HCT116 (cell line): ENCODE measurements at regions not wholly inside any gene's neighbourhood (a gene's known extent, or its start where the extent isn't known, plus 50 kb on each side); places are given as distances from the start of the nearest gene placed in this dataset.

Experiments used
- ATAC-seq: fragments of 200-7000 bp; cut with Tn5 transposase; 2 replicates; pipeline ENCODE4 v1.9.1; 2020; ENCODE audit warnings: mild to moderate bottlenecking, moderate library complexity
- BruUV-seq: library from RNA; stranded (reverse); fragments of 400-500 nt; replicated peaks from 2 replicates; lab custom pipeline; 2021; lab: Mats Ljungman, UMichigan
- CTCF ChIA-PET: fragments of 300-600 bp; sonication (Branson Sonifier 250); formaldehyde crosslinking; loops from one replicate; lab custom pipeline; 2021; ENCODE audit warnings: antibody characterized with exemption; lab: Charles Lee
- POLR2A ChIA-PET: fragments of 300-600, 350-600 bp; sonication (Branson Sonifier 250); formaldehyde crosslinking; loops from one replicate; lab custom pipeline; 2021; ENCODE audit warnings: antibody characterized with exemption; lab: Charles Lee
- RAD21 ChIA-PET, 2 experiments: fragments of 300-600 bp; sonication (Branson Sonifier 250); formaldehyde crosslinking; loops; one replicate each; lab custom pipeline; 2023; ENCODE audit warnings: low total read pairs in 2 of 2; ENCODE audit not compliant: uncharacterized antibody in 2 of 2, unreplicated experiment in 2 of 2, low non-redundant PET in 1 of 2; lab: Charles Lee
- DNase-seq: peaks from one replicate; pipeline ENCODE4 v3.0.0-alpha.2; 2010; ENCODE audit warnings: low read depth, low spot score
- H2AFZ ChIP-seq: fragments of 200-600 bp; shearing (Covaris generic), sonication (generic); 2 replicates; pipeline ENCODE4 v1.6.1; 2017; ENCODE audit warnings: low read depth, mixed run types, mixed read lengths, antibody characterized with exemption, low read length; ENCODE audit not compliant: poor library complexity, severe bottlenecking
- H3K27ac ChIP-seq: 2 replicates; pipeline ENCODE4 v1.5.1; 2012; ENCODE audit warnings: low read depth, low read length
- H3K27me3 ChIP-seq: fragments of 200-600 bp; sonication (generic); 2 replicates; pipeline ENCODE4 v1.6.1; 2016; ENCODE audit warnings: mixed run types, low read length, mixed read lengths; ENCODE audit not compliant: insufficient read depth
- H3K36me3 ChIP-seq, 2 experiments: fragments of 200-500 bp in 1 of 2; fragments of 200-600 bp in 1 of 2; sonication (Bioruptor generic) in 1 of 2; sonication (generic) in 1 of 2; 2 replicates each; pipeline versions ENCODE4 v1.5.1 to v1.6.1; 2014 to 2016; ENCODE audit warnings: low read length in 2 of 2, inconsistent platforms in 1 of 2, mixed read lengths in 1 of 2, mixed run types in 1 of 2; ENCODE audit not compliant: insufficient read depth in 2 of 2, control insufficient read depth in 1 of 2
- H3K4me1 ChIP-seq, 2 experiments: fragments of 200-600 bp in 1 of 2; sonication (generic) in 1 of 2; 2 replicates each; pipeline versions ENCODE4 v1.5.1 to v1.6.1; 2012 to 2017; ENCODE audit warnings: low read length in 2 of 2, inconsistent platforms in 1 of 2, mild to moderate bottlenecking in 1 of 2, mixed read lengths in 1 of 2, mixed run types in 1 of 2, moderate library complexity in 1 of 2; ENCODE audit not compliant: insufficient read depth in 2 of 2, control insufficient read depth in 1 of 2
- H3K4me2 ChIP-seq: fragments of 200-600 bp; sonication (generic); 2 replicates; pipeline ENCODE4 v1.6.1; 2017; ENCODE audit warnings: mixed run types, low read length, mixed read lengths
- H3K4me3 ChIP-seq, 2 experiments: fragments of 200-600 bp in 1 of 2; sonication (generic) in 1 of 2; replicated peaks in 1 of 2; 2 replicates each; pipeline ENCODE4 v1.5.1; 2011 to 2016; ENCODE audit warnings: low read length in 2 of 2, control low read depth in 1 of 2, low read depth in 1 of 2, mild to moderate bottlenecking in 1 of 2, mixed read lengths in 1 of 2, mixed run types in 1 of 2
- H3K79me2 ChIP-seq: fragments of 200-600 bp; sonication (generic); 2 replicates; pipeline ENCODE4 v1.6.1; 2017; ENCODE audit warnings: mild to moderate bottlenecking, mixed run types, low read length, moderate library complexity, mixed read lengths; ENCODE audit not compliant: insufficient read depth
- H3K9ac ChIP-seq: fragments of 200-600 bp; sonication (generic); 2 replicates; pipeline ENCODE4 v1.6.1; 2016; ENCODE audit warnings: low read length, mixed read lengths
- H3K9me2 ChIP-seq: fragments of 200-600 bp; sonication (generic), shearing (Covaris generic); 2 replicates; pipeline ENCODE4 v1.6.1; 2017; ENCODE audit warnings: mixed run types, mild to moderate bottlenecking, moderate library complexity; ENCODE audit not compliant: insufficient read depth
- H3K9me3 ChIP-seq, 2 experiments: fragments of 200-500 bp in 1 of 2; fragments of 200-600 bp in 1 of 2; sonication (Bioruptor generic) in 1 of 2; sonication (generic) in 1 of 2; 2 replicates each; pipeline ENCODE4 v1.6.1; 2014 to 2017; ENCODE audit warnings: low read length in 2 of 2, mixed read lengths in 2 of 2, inconsistent platforms in 1 of 2, low read depth in 1 of 2, mild to moderate bottlenecking in 1 of 2, mixed run types in 1 of 2, moderate library complexity in 1 of 2; ENCODE audit not compliant: control insufficient read depth in 1 of 2, insufficient read depth in 1 of 2
- H4K20me1 ChIP-seq: fragments of 200-600 bp; sonication (generic), shearing (Covaris generic); 2 replicates; pipeline ENCODE4 v1.6.1; 2017; ENCODE audit warnings: mixed run types, mild to moderate bottlenecking, moderate library complexity; ENCODE audit not compliant: insufficient read depth
- CEBPB ChIP-seq: IDR thresholded peaks from 2 replicates; pipeline ENCODE4 v1.6.1; 2012; ENCODE audit warnings: low read depth
- EGR1 ChIP-seq: IDR thresholded peaks from 2 replicates; pipeline ENCODE4 v1.6.1; 2012; ENCODE audit warnings: low read depth
- ELF1 ChIP-seq: IDR thresholded peaks from 2 replicates; pipeline ENCODE4 v1.6.1; 2012; ENCODE audit warnings: low read depth, borderline replicate concordance
- EZH2 ChIP-seq: fragments of 200-600 bp; sonication (generic); IDR thresholded peaks from 2 replicates; pipeline ENCODE4 v1.6.1; 2017; ENCODE audit warnings: antibody characterized with exemption, mixed run types
- JUND ChIP-seq: IDR thresholded peaks from 2 replicates; pipeline ENCODE4 v1.6.1; 2012
- POLR2A ChIP-seq: IDR thresholded peaks from 2 replicates; pipeline ENCODE4 v1.7.0; 2011; ENCODE audit warnings: borderline replicate concordance; ENCODE audit not compliant: insufficient read depth, insufficient read length; ENCODE audit errors: extremely low read depth
- POLR2AphosphoS5 ChIP-seq: IDR thresholded peaks from 2 replicates; pipeline ENCODE4 v1.6.1; 2011; ENCODE audit warnings: mild to moderate bottlenecking, low read depth, low read length, moderate library complexity
- RAD21 ChIP-seq: IDR thresholded peaks from 2 replicates; pipeline ENCODE4 v1.6.1; 2012; ENCODE audit warnings: low read depth, mild to moderate bottlenecking
- SIN3A ChIP-seq: IDR thresholded peaks from 2 replicates; pipeline ENCODE4 v1.6.1; 2012; ENCODE audit warnings: low read depth
- SP1 ChIP-seq: IDR thresholded peaks from 2 replicates; pipeline ENCODE4 v1.6.1; 2012; ENCODE audit warnings: low read depth
- SRF ChIP-seq: IDR thresholded peaks from 2 replicates; pipeline ENCODE4 v1.6.1; 2012; ENCODE audit warnings: low read depth
- TCF7L2 ChIP-seq: IDR thresholded peaks from 2 replicates; pipeline ENCODE4 v1.7.0; 2011; ENCODE audit warnings: borderline replicate concordance, inconsistent platforms; ENCODE audit not compliant: insufficient read depth, insufficient read length; ENCODE audit errors: extremely low read depth
- ZFX ChIP-seq: fragments of 450-650 bp; IDR thresholded peaks from 2 replicates; pipeline ENCODE4 v1.6.1; 2017
- ZNF274 ChIP-seq: fragments of 200-500 bp; sonication (Bioruptor generic); IDR thresholded peaks from 2 replicates; pipeline ENCODE4 v1.6.1; 2014; ENCODE audit warnings: mild to moderate bottlenecking, low read depth, low read length, inconsistent platforms
- intact Hi-C: fragments of 100-400 bp; cut with micrococcal nuclease; formaldehyde crosslinking; loops from 2 replicates; pipeline ENCODE4 v1.10.0; 2022
- TF ChIP-seq, protein P1 (sequence below), 3 experiments: fragments of 200-600 bp in 1 of 3; sonication (generic) in 1 of 3; IDR thresholded peaks in 2 of 3; conservative IDR thresholded peaks in 1 of 3; 2 replicates each; pipeline ENCODE4 v1.5.1; 2012 to 2017; ENCODE audit warnings: low read depth in 2 of 3, low read length in 2 of 3, antibody characterized with exemption in 1 of 3, borderline replicate concordance in 1 of 3, control low read depth in 1 of 3, mild to moderate bottlenecking in 1 of 3, mixed read lengths in 1 of 3, mixed run types in 1 of 3, moderate library complexity in 1 of 3; ENCODE audit not compliant: insufficient read depth in 1 of 3
- TF ChIP-seq, protein P2 (sequence below): IDR thresholded peaks from 2 replicates; pipeline ENCODE4 v1.6.1; 2012
- TF ChIP-seq, protein P3 (sequence below): IDR thresholded peaks from 2 replicates; pipeline ENCODE4 v1.6.1; 2012
- TF ChIP-seq, protein P4 (sequence below): IDR thresholded peaks from 2 replicates; pipeline ENCODE4 v1.6.1; 2011; ENCODE audit warnings: mild to moderate bottlenecking, low read length, moderate library complexity; ENCODE audit not compliant: insufficient replicate concordance; ENCODE audit errors: extremely low read depth

DNA sequence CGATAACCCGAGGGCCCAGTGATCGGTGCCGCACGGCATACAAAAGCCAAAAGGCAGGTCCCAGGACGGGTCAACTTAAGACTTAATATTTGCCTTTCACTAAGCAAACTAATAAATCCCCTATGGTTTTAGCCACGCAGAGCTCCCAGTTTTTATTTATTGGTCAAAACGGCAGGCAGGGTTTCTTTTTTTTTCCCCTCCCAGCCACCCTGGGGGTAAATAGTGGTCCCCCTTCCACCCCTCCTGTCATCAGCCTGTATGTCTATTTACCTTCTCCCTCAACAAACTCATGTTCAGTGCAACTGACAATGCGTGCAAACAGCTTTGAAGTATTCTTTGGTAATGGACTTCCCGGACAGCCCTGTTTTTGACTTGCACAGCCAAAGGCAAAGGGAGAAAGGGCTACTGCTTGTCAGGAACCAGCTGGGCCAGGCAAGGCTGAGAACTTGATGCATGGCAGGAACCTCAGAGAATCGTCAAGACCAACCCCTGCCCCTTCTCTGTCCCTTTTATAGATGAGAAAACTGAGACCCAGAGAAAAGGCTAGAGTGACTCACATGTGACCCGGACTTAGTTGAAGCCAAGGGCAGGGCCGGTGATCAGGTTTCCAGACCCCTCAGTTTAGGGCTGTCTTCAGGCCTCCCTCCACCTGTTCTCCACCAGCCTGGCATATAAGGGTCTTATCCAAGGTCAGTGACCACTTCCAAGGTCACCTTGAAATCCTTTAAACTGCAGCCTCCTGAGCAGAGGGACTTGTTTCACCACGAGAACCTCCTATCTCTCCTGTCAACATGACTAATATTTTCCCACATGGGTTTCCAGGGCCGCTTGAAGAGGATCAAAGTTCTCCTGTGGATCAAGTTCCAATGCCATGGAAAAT lies 279.0 kb downstream of the SOX9 start:
- CTCF ChIA-PET, result no interaction called here
- Histone ChIP-seq H2AFZ (no peak overlapping the region), H3K9me3 (no peaks in the 10 kb centered on the region), H3K4me2 (peak overlapping the region; percentile 27), H3K9me2 (no peaks in the 10 kb centered on the region), H4K20me1 (no peaks in the 10 kb centered on the region), H3K27ac (0 out of 2 replicates have a peak overlapping the region, but pooled peaks have one; percentile 1), H3K27me3 (no peaks in the 10 kb centered on the region), H3K79me2 (no peaks in the 10 kb centered on the region), H3K4me1 (peaks cover 31 to 82% of the 10 kb centered on the region in 2 experiments), H3K9ac (no peak overlapping the region; the same call in 1 of the 2 replicates), H3K4me3 (no peak overlapping the region), H3K36me3 (peaks cover 0 to 7% of the 10 kb centered on the region in 2 experiments; a peak in 1 of 4 replicates)
- no TSS peak for BruUV-seq
- POLR2A ChIA-PET, result interaction anchor here (1.3 kb wide), 1 partner anchor 279 kb away, joined by 3 read pairs; the partner anchor contains the start of gene SOX9
- no peak for ATAC-seq
- DNase-seq, result no peak
- RAD21 ChIA-PET, result no interaction called here
- intact Hi-C loops, result no loop called here
- TF ChIP-seq SP1 (peak; percentile 54; the same call in 1 of the 2 replicates), POLR2A (no peak), CEBPB (no peak), EZH2 (no peak), SIN3A (no peak), ELF1 (no peak), RAD21 (0 out of 2 replicates have a peak, but pooled peaks have one; percentile 1), ZFX (no peak), SRF (no peak), JUND (peak; percentile 65; the same call in 1 of the 2 replicates), ZNF274 (no peak), EGR1 (peak; percentile 12; the same call in 1 of the 2 replicates), TCF7L2 (peak; percentile 68), POLR2AphosphoS5 (no peak; the same call in 1 of the 2 replicates)
- TF ChIP-seq, protein P1, sequence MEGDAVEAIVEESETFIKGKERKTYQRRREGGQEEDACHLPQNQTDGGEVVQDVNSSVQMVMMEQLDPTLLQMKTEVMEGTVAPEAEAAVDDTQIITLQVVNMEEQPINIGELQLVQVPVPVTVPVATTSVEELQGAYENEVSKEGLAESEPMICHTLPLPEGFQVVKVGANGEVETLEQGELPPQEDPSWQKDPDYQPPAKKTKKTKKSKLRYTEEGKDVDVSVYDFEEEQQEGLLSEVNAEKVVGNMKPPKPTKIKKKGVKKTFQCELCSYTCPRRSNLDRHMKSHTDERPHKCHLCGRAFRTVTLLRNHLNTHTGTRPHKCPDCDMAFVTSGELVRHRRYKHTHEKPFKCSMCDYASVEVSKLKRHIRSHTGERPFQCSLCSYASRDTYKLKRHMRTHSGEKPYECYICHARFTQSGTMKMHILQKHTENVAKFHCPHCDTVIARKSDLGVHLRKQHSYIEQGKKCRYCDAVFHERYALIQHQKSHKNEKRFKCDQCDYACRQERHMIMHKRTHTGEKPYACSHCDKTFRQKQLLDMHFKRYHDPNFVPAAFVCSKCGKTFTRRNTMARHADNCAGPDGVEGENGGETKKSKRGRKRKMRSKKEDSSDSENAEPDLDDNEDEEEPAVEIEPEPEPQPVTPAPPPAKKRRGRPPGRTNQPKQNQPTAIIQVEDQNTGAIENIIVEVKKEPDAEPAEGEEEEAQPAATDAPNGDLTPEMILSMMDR (IDR thresholded peaks at IDR 0.05 in 2 of 3, conservative IDR thresholded peaks at IDR 0.05 in 1 of 3; ENCODE audit: borderline replicate concordance in 1 of 3, insufficient read depth in 1 of 3, low read depth in 2 of 3, low read length in 2 of 3), result no peak
- TF ChIP-seq, protein P2, sequence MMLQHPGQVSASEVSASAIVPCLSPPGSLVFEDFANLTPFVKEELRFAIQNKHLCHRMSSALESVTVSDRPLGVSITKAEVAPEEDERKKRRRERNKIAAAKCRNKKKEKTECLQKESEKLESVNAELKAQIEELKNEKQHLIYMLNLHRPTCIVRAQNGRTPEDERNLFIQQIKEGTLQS, result no peak
- TF ChIP-seq, protein P3, sequence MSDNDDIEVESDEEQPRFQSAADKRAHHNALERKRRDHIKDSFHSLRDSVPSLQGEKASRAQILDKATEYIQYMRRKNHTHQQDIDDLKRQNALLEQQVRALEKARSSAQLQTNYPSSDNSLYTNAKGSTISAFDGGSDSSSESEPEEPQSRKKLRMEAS, result peak; percentile 48; the same call in 1 of the 2 replicates
- TF ChIP-seq, protein P4, sequence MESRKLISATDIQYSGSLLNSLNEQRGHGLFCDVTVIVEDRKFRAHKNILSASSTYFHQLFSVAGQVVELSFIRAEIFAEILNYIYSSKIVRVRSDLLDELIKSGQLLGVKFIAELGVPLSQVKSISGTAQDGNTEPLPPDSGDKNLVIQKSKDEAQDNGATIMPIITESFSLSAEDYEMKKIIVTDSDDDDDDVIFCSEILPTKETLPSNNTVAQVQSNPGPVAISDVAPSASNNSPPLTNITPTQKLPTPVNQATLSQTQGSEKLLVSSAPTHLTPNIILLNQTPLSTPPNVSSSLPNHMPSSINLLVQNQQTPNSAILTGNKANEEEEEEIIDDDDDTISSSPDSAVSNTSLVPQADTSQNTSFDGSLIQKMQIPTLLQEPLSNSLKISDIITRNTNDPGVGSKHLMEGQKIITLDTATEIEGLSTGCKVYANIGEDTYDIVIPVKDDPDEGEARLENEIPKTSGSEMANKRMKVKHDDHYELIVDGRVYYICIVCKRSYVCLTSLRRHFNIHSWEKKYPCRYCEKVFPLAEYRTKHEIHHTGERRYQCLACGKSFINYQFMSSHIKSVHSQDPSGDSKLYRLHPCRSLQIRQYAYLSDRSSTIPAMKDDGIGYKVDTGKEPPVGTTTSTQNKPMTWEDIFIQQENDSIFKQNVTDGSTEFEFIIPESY, result no peak
